HG02763 (cell line): ENCODE measurements at regions not wholly inside any gene's neighbourhood (a gene's known extent, or its start where the extent isn't known, plus 50 kb on each side); places are given as distances from the start of the nearest gene placed in this dataset.

ENCODE experiments used
- ATAC-seq: cut with Tn5 transposase; IDR thresholded peaks from one replicate; pipeline ENCODE4 v1.9.1; 2021; ENCODE audit warnings: mild to moderate bottlenecking, moderate library complexity; ENCODE audit not compliant: unreplicated experiment

DNA sequence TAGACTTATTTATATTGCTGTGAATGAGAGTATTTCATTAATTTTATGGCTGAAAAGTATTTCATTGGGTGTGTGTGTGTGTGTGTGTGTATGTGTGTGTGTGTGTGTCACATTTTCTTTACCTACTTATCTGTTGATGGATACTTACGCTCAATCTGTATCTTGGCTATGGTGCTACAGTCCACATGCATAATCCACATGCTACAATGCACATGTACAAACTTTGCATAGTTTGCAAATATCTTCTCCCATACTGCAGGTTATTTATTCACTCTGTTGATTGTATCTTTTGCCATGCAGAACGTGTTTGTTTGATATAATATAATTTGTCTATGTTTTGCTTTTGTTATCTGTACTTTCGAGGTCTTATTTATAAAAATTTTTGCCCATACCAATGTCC lies 167.8 kb downstream of the RAB28 start:
- ATAC-seq, result no peak

DNA sequence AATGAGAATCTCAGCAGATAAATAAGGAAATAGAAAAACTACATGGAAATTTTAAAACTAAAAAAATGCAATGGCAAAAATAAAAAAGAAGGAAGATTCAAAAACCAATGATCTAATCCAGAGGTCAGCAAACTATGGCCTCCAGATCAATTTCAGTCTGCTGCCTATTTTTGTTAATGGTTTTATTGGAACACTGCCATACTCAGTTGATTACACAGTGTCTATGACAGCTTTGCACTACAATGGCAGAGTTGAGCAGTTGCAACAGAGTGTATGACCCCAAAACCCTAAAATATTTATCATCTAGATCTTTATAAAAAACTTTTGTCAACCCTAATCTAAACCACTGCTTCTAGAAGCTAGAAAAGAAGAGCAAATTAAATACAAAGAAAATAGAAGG lies 170.3 kb downstream of the RAB28 start:
- ATAC-seq, result no peak

DNA sequence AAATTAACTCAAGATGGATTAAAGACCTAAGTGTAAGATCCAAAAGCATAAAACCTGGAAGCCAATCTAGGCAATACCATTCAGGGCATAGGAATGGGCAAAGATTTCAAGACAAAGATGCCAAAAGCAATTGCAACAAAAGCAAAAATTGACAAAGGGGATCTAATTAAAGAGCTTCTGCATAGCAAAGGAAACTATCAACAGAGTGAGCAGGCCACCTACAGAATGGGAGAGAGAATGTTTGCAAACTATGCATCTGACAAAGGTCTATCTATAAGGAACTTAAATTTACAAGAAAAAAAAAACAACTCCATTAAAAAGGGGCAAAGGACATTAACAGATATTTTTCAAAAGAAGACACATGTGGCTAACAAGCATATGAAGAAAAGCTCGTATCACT lies 171.9 kb downstream of the RAB28 start:
- ATAC-seq, result no peak

- no peak for ATAC-seq
Measured at GRCh38 chr4:13309751-13310150, 174.4 kb downstream of the RAB28 start.

- no peak for ATAC-seq
Measured at GRCh38 chr4:13306356-13306755, 177.8 kb downstream of the RAB28 start.

GRCh38 chr4:13302876-13303275 lies 181.3 kb downstream of the RAB28 start:
- ATAC-seq, result no peak

- no peak for ATAC-seq
Measured at GRCh38 chr4:13299343-13299742, 184.8 kb downstream of the RAB28 start.

GRCh38 chr4:13298655-13299054 lies 185.5 kb downstream of the RAB28 start:
- ATAC-seq, result no peak

DNA sequence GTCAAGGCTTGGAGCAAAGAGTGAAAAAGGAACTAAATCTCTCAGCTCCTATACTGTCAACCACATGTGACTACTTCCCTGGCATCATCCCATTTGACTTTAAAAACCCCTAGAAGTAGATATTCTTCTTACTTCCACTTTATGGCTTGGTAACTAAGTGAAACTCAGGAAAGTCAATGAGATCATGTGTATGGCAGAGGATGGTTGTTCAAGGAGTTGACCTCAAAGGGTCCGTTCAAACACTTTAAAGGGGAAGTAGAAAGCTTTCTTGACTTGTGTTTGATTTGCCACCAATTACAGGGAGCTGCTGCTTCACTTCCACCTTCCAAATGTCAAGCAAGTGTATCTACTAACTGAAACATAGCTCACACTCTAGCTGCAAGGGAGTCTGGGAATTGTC lies 187.2 kb downstream of the RAB28 start:
- no peak for ATAC-seq

- no peak for ATAC-seq
Measured at GRCh38 chr4:13294961-13295605, 189.1 kb downstream of the RAB28 start.

- ATAC-seq, result no peak
Measured at GRCh38 chr4:13292372-13292771, 191.8 kb downstream of the RAB28 start.

DNA sequence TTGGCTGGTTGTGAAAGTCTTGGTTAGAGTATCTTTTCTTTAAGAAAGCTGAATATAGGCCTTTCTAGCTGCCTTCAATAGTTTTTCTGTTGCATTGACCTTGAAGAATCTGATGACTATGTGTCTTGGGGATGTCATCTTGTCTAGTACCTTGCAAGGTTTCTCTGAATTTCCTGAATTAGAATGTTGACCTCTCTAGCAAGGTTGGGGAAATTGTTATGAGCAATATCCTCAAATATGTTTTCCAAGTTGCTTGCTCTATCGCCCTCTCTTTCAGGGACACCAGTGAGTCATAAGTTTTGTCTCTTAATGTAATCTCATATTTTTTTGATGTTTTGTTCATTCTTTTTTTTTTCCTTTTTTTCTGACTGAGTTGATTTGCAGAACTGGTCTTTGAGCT lies 194.7 kb downstream of the RAB28 start:
- no peak for ATAC-seq

- ATAC-seq, result no peak
Measured at GRCh38 chr4:13285336-13285735, 198.8 kb downstream of the RAB28 start.

DNA sequence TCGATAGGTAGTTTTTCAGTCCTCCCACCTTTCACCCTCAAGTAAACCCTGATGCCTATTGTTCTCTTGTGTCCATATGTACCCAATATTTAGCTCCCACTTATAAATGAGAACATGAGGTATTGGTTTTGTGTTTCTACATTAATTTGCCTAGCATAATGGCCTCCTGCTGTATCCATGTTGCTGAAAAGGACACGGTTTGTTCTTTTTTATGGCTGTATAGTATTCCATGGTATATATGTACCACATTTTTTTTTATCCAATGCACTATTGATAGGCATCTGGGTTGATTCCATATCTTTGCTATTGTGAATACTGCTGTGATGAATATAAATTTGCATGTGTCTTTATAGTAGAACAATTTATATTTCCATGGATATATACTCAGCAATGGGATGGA lies 199.2 kb downstream of the RAB28 start:
- ATAC-seq, result no peak

DNA sequence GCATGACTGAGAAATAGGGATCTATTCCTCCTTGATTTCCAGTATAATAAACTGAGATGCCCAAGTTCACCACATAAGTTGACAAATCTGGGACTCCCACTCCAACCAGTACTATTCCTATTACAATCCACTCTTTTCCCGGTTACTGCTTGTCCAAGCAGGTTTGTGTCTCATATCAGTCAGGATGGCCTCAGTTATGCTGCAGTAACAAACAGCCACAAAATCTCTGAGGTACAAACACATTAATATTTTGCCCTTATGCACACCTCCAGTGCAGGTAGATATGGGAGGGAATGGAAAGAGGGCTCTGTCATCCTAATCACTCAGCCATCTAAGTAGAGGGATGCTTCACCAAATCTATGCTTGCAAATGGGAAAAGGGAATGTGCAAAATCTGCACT lies 207.8 kb downstream of the RAB28 start:
- no peak for ATAC-seq

- ATAC-seq, result no peak
Measured at GRCh38 chr4:13268703-13269102, 215.4 kb downstream of the RAB28 start.

DNA sequence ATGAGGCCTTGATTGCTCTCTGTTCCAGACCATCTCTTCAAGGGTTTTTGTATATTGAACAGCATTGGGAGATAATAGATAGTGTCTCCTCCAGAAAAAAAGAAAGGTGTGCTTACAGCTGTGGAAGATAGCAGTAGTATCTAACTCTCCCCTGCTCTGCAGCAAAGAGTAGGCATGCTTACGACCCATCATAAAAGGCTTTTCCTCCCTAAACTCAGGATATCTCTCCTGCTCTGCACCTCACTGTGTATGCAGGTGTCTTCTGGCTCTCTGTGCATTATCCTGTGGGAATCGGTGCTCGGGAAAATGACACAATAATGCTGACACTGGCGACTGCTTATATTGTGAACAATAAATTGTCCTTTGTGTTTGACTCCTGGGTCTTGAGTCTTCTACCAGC lies 216.0 kb downstream of the RAB28 start:
- ATAC-seq, result no peak

DNA sequence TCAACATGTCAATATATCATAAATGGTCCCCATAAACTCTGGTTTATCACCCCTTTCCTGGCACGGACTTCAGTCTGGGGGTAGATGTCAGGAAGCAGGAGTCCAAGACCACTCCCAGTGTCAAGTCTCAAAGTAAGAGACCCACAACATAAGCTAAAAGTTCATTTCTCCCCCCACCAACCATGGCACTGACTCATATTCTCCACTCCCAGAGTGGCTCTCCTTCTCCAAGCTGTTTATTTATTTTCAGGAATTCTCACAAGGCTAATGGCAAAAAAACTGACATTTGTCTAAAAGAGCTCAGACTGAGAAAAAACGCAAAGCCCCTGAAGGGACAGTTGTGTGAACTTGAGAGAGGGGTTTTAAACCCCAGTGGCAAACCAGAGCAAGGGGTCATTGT lies 217.0 kb downstream of the RAB28 start:
- ATAC-seq, result no peak

GRCh38 chr4:13266687-13267086 lies 217.5 kb downstream of the RAB28 start:
- no peak for ATAC-seq

- ATAC-seq, result no peak
Measured at GRCh38 chr4:13263967-13264525, 220.1 kb downstream of the RAB28 start.

DNA sequence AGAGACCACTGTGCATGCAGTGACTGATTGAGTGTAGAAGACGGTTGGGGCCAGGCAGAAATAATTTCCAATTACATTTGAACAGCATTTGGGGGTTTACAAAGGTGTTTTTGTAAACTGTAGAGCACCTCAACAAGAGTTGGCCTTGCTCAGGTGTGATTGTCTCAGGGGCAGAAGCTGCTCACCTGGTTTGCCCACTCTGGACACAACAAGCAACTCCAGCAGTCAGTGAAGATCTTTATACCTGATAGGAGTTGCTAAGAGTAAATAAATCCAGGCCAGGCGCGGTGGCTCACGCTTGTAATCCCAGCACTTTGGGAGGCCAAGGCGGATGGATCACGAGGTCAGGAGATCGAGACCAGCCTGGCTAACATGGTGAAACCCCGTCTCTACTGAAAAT lies 221.3 kb downstream of the RAB28 start:
- no peak for ATAC-seq

GRCh38 chr4:13261486-13262257 lies 222.5 kb downstream of the RAB28 start:
- no peak for ATAC-seq
